Upper lobe of left lung (tissue), 6 donors: ENCODE measurements at regions not wholly inside any gene's neighbourhood (a gene's known extent, or its start where the extent isn't known, plus 50 kb on each side); places are given as distances from the start of the nearest gene placed in this dataset.

Experiments
- ATAC-seq, 2 donors: fragments of 200-7000 bp; cut with Tn5 transposase; one replicate each; pipeline ENCODE4 v1.9.1; 2022; ENCODE audit warnings: mild to moderate bottlenecking in 2 of 2, moderate library complexity in 2 of 2; ENCODE audit not compliant: low FRiP score in 2 of 2
- DNase-seq, 2 donors: peaks; one replicate each; pipeline ENCODE4 v3.0.0-alpha.2; 2019 to 2020
- H3K27ac ChIP-seq, 4 donors: fragments of 200-600 bp; sonication (generic); one replicate each; pipeline ENCODE4 v1.5.1; 2016 to 2019
- H3K27me3 ChIP-seq, 4 donors: fragments of 200-600 bp; sonication (generic); one replicate each; pipeline ENCODE4 v1.5.1; 2017 to 2019
- H3K36me3 ChIP-seq, 4 donors: fragments of 200-600 bp; sonication (generic); one replicate each; pipeline ENCODE4 v1.5.1; 2016 to 2019
- H3K4me1 ChIP-seq, 4 donors: fragments of 200-600 bp; sonication (generic); one replicate each; pipeline ENCODE4 v1.5.1; 2018 to 2019
- H3K4me3 ChIP-seq, 4 donors: fragments of 200-600 bp; sonication (generic); one replicate each; pipeline ENCODE4 v1.5.1; 2017 to 2019; ENCODE audit warnings: mild to moderate bottlenecking in 2 of 4, moderate library complexity in 1 of 4
- H3K9me3 ChIP-seq, 4 donors: fragments of 200-600 bp; sonication (generic); one replicate each; pipeline ENCODE4 v1.5.1; 2018 to 2019
- EP300 ChIP-seq, 4 donors: sonication (generic); formaldehyde crosslinking; IDR thresholded peaks; one replicate each; pipeline ENCODE4 v1.5.1; 2017; ENCODE audit warnings: antibody characterized with exemption in 4 of 4, control low read depth in 2 of 4
- POLR2A ChIP-seq, 4 donors: fragments of 450-650 bp; IDR thresholded peaks; one replicate each; pipeline ENCODE4 v1.5.1; 2016 to 2017; ENCODE audit warnings: antibody characterized with exemption in 4 of 4, mild to moderate bottlenecking in 2 of 4
- POLR2AphosphoS5 ChIP-seq, 2 donors: sonication (generic); formaldehyde crosslinking; IDR thresholded peaks; one replicate each; pipeline ENCODE4 v1.5.1; 2017; ENCODE audit warnings: antibody characterized with exemption in 2 of 2
- WGBS, 2 donors: methylation state at CpG; one replicate each; pipeline ENCODE4 v1.1.5; 2017 to 2018; 5-methylcytosine and 5-hydroxymethylcytosine counted together
- TF ChIP-seq, protein P1 (sequence below), 6 experiments: fragments of 450-650 bp in 4 of 6; fragments of 200-600 bp in 2 of 6; sonication (generic) in 2 of 6; IDR thresholded peaks; one replicate each; pipeline ENCODE4 v1.5.1; 2016 to 2019; ENCODE audit warnings: antibody characterized with exemption in 6 of 6
- donor health status: DM: no; HTN: no; CAD: no; lungs with moderate emphysema.
- donor health status: DM: no; HTN: yes; CAD: no; lungs with severe emphysema.

DNA sequence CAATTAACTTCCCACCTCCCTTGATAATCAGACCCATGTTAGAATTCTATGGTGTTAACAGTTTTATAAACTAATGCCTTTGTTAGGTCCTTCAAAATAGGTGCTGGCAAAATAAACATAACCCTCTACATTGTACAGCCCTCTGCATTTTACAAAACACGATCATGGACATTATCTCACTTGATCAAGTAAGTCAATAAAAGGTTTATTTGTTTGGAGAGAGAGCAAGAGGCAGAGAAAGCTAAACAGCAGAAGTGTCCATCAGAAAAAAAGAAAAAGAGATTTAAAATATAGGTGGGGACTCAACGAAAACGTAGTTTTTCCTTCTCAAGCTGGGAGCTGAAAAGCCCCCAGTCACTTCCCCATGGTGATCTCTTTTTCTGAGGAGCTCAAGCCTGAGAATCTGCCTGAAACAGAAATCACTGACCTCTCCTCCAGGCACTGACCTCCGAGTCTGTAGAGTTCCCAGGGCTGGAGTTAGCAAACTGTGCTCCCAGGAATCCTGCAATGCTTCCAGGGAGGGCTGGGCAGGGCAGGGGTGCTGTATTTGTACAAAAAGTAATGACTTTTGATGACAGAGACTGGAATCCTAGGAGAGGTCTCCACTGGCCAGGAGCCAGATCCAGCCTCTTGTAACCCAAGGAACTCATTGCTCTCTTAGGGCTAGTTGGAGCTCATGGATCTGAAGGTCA, 137.8 kb upstream of the KLHL29 start:
- no peaks in the 10 kb centered on the region for H3K27me3 ChIP-seq
- H3K4me1 ChIP-seq = no peaks in the 10 kb centered on the region
- H3K9me3 ChIP-seq = no peaks in the 10 kb centered on the region
- TF ChIP-seq, protein P1, sequence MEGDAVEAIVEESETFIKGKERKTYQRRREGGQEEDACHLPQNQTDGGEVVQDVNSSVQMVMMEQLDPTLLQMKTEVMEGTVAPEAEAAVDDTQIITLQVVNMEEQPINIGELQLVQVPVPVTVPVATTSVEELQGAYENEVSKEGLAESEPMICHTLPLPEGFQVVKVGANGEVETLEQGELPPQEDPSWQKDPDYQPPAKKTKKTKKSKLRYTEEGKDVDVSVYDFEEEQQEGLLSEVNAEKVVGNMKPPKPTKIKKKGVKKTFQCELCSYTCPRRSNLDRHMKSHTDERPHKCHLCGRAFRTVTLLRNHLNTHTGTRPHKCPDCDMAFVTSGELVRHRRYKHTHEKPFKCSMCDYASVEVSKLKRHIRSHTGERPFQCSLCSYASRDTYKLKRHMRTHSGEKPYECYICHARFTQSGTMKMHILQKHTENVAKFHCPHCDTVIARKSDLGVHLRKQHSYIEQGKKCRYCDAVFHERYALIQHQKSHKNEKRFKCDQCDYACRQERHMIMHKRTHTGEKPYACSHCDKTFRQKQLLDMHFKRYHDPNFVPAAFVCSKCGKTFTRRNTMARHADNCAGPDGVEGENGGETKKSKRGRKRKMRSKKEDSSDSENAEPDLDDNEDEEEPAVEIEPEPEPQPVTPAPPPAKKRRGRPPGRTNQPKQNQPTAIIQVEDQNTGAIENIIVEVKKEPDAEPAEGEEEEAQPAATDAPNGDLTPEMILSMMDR (IDR thresholded peaks at IDR 0.05) = no peak
- TF ChIP-seq POLR2A (IDR thresholded peaks at IDR 0.05) (no peak), EP300 (IDR thresholded peaks at IDR 0.05) (no peak), POLR2AphosphoS5 (IDR thresholded peaks at IDR 0.05) (no peak)
- H3K36me3 ChIP-seq = no peaks in the 10 kb centered on the region
- no peak overlapping the region for H3K27ac ChIP-seq
- DNase-seq (no peak), ATAC-seq (no peak)
- WGBS, 2 donors = 49 to 64% methylated on average over 4 of the region's 4 CpGs
- no peak overlapping the region for H3K4me3 ChIP-seq

DNA sequence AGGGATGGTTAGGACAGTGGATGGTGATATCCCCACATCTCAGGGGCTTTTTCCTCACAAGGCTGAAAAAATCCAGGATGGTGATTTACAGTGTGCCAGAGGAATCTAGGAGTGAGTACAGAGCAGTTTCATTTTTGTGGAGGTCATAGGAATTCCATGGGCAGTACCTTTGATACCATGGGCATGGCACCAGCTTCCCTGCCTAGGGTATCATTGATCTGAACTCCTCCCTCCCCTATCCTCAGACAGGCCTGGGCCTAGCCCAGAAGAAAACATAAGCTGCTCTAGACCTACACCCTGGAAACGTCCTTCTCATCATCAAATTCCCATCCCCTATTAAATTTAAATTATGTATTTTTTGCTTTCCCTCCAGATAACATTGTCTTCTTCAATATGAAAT, 136.3 kb upstream of the KLHL29 start:
- DNase-seq = no peak
- Histone ChIP-seq H3K36me3 (no peaks in the 10 kb centered on the region), H3K4me3 (no peak overlapping the region), H3K27ac (no peak overlapping the region), H3K9me3 (no peaks in the 10 kb centered on the region), H3K27me3 (no peaks in the 10 kb centered on the region), H3K4me1 (no peaks in the 10 kb centered on the region)
- WGBS, 2 donors = 48 to 62% methylated on average over 1 of the region's 1 CpG
- TF ChIP-seq POLR2AphosphoS5 (IDR thresholded peaks at IDR 0.05) (no peak), POLR2A (IDR thresholded peaks at IDR 0.05) (no peak), EP300 (IDR thresholded peaks at IDR 0.05) (no peak)
- TF ChIP-seq, protein P1 (IDR thresholded peaks at IDR 0.05) = no peak
- no peak for ATAC-seq

DNA sequence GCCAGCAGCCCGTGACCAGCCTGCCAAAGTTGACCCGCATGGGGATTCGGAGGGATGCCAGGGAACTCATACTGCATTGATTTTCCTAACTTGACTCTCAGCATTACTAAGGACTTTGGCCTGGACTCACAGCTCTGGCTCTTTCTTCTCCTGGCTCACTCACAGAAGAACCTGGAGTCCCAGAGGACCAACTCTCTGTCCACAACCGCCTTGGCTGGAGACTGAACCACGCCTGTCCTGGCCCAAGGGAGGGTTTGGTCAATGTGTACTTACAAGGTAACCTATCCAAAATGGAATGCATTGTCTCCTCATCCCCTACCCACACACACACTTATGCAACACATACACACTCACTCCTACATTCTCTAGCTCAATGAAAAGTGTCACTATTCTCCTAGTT, 135.6 kb upstream of the KLHL29 start:
- H3K4me3 ChIP-seq = no peak overlapping the region
- H3K4me1 ChIP-seq = no peaks in the 10 kb centered on the region
- H3K27ac ChIP-seq = no peak overlapping the region
- H3K9me3 ChIP-seq = no peaks in the 10 kb centered on the region
- DNase-seq (no peak), ATAC-seq (peak in 1 of 2 donors; percentile 90)
- H3K27me3 ChIP-seq = no peaks in the 10 kb centered on the region
- no peak for TF ChIP-seq POLR2A (IDR thresholded peaks at IDR 0.05)
- TF ChIP-seq, protein P1 (IDR thresholded peaks at IDR 0.05) = no peak
- TF ChIP-seq POLR2AphosphoS5 (IDR thresholded peaks at IDR 0.05) = no peak
- no peak for TF ChIP-seq EP300 (IDR thresholded peaks at IDR 0.05)
- H3K36me3 ChIP-seq = no peaks in the 10 kb centered on the region
- 88% methylated on average over 5 of the region's 5 CpGs for WGBS, 2 donors

DNA sequence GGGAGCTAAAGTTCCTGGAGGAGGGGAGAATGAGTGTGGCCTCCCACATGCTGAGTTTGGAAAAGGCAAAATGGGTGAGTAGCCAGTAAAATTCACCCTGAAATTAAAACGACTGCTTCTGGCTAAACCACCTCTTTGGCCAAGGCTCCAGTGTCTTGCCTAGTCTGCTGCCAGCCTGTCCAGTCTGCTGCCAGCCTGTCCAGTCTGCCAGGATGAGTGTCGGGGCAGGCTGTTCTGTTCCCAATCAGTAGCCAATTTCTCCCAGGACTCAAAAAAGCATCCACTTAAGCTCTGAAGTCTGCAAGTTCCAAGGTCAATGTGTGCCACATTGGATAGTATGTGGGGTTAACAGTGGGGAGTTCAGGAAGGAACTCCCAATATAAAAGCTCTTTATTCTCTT, 134.6 kb upstream of the KLHL29 start:
- 71% methylated on average over 2 of the region's 2 CpGs for WGBS, 2 donors
- no peak for ATAC-seq
- no peak for TF ChIP-seq POLR2A (IDR thresholded peaks at IDR 0.05)
- TF ChIP-seq POLR2AphosphoS5 (IDR thresholded peaks at IDR 0.05) = no peak
- TF ChIP-seq, protein P1 (IDR thresholded peaks at IDR 0.05) = no peak
- no peak for TF ChIP-seq EP300 (IDR thresholded peaks at IDR 0.05)

DNA sequence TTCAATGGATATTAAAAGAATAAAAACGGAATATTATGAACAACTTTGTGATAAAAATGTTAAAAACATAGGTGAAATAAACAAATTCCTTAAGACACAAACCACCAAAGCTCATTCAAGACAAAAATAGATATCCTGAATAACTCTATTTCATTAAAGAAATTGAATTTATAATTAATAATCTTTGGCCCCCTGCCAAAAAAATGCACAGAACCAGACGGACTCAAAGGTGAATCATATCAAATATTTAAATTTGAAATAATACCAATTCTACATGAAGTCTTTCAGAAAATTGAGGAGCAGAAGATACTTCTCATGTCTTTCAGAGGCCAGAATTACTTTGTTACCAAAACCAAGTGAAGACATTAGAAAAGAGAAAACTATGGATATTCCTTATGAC, 128.3 kb upstream of the KLHL29 start:
- 64 to 74% methylated on average over 2 of the region's 2 CpGs for WGBS, 2 donors
- ATAC-seq = no peak
- TF ChIP-seq, protein P1 (IDR thresholded peaks at IDR 0.05) = no peak
- TF ChIP-seq POLR2AphosphoS5 (IDR thresholded peaks at IDR 0.05) = no peak
- no peak for TF ChIP-seq POLR2A (IDR thresholded peaks at IDR 0.05)
- TF ChIP-seq EP300 (IDR thresholded peaks at IDR 0.05) = no peak

More for the DNA sequence above, 134.6 kb upstream of the KLHL29 start:
- Histone ChIP-seq H3K4me1 (no peaks in the 10 kb centered on the region), H3K36me3 (no peaks in the 10 kb centered on the region), H3K4me3 (no peak overlapping the region), H3K27ac (no peak overlapping the region), H3K9me3 (no peaks in the 10 kb centered on the region), H3K27me3 (no peaks in the 10 kb centered on the region)
- DNase-seq = no peak

More for the DNA sequence above, 128.3 kb upstream of the KLHL29 start:
- Histone ChIP-seq H3K27me3 (no peaks in the 10 kb centered on the region), H3K36me3 (no peaks in the 10 kb centered on the region), H3K4me1 (no peaks in the 10 kb centered on the region), H3K27ac (no peak overlapping the region), H3K9me3 (no peaks in the 10 kb centered on the region), H3K4me3 (no peak overlapping the region)
- DNase-seq = no peak
